PC-3 (cell line): ENCODE measurements at regions not wholly inside any gene's neighbourhood (a gene's known extent, or its start where the extent isn't known, plus 50 kb on each side); places are given as distances from the start of the nearest gene placed in this dataset.

Source experiments
- ATAC-seq: fragments of 200-7000 bp; cut with Tn5 transposase; 2 replicates; pipeline ENCODE4 v1.9.1; 2020; ENCODE audit warnings: mild to moderate bottlenecking, moderate library complexity
- BruUV-seq: library from RNA; stranded (reverse); fragments of 400-500 nt; replicated peaks from 2 replicates; lab custom pipeline; 2021; lab: Mats Ljungman, UMichigan
- CTCF ChIA-PET: fragments of 300-600 bp; sonication (Branson Sonifier 250); formaldehyde crosslinking; loops from one replicate; lab custom pipeline; 2022; ENCODE audit warnings: antibody characterized with exemption; lab: Charles Lee
- POLR2A ChIA-PET: fragments of 300-600 bp; sonication (Branson Sonifier 250); formaldehyde crosslinking; loops from one replicate; lab custom pipeline; 2022; ENCODE audit warnings: antibody characterized with exemption; ENCODE audit not compliant: unreplicated experiment; lab: Charles Lee
- DNase-seq: peaks from one replicate; pipeline ENCODE4 v3.0.0-alpha.2; 2015
- H2AFZ ChIP-seq: fragments of 300-600 bp; sonication (generic); 2 replicates; pipeline ENCODE4 v1.6.0; 2016; ENCODE audit warnings: antibody characterized with exemption, low read length
- H3F3A ChIP-seq: fragments of 300-600 bp; sonication (generic); one replicate; pipeline ENCODE4 v1.6.0; 2017; ENCODE audit warnings: antibody characterized with exemption, low read length, control low read depth, mild to moderate bottlenecking; ENCODE audit not compliant: unreplicated experiment
- H3K27ac ChIP-seq: fragments of 300-600 bp; sonication (generic); 2 replicates; pipeline ENCODE4 v1.5.1; 2016; ENCODE audit warnings: mild to moderate bottlenecking, low read length
- H3K27me3 ChIP-seq: fragments of 300-600 bp; sonication (generic); 2 replicates; pipeline ENCODE4 v1.6.1; 2016; ENCODE audit warnings: low read length, mixed read lengths
- H3K36me3 ChIP-seq: fragments of 300-600 bp; sonication (generic); 2 replicates; pipeline ENCODE4 v1.6.1; 2016; ENCODE audit warnings: low read depth, mixed run types, low read length, mixed read lengths
- H3K4me1 ChIP-seq: fragments of 300-600 bp; sonication (generic); 2 replicates; pipeline ENCODE4 v1.5.1; 2016; ENCODE audit warnings: low read length; ENCODE audit not compliant: insufficient read depth
- H3K4me2 ChIP-seq: fragments of 300-600 bp; sonication (generic); 2 replicates; pipeline ENCODE4 v1.6.0; 2016; ENCODE audit warnings: low read length
- H3K4me3 ChIP-seq: fragments of 300-600 bp; sonication (generic); 2 replicates; pipeline ENCODE4 v1.5.1; 2016; ENCODE audit warnings: mild to moderate bottlenecking, low read length, mixed read lengths
- H3K79me2 ChIP-seq: fragments of 300-600 bp; sonication (generic); 2 replicates; pipeline ENCODE4 v1.6.1; 2017; ENCODE audit warnings: low read length, mixed read lengths
- H3K9ac ChIP-seq: fragments of 300-600 bp; sonication (generic); 2 replicates; pipeline ENCODE4 v1.6.0; 2016; ENCODE audit warnings: mild to moderate bottlenecking, low read length
- H3K9me2 ChIP-seq: fragments of 300-600 bp; sonication (generic); replicated peaks from 2 replicates; pipeline ENCODE4 v1.6.1; 2016; ENCODE audit warnings: mixed run types, low read length, mixed read lengths
- H3K9me3 ChIP-seq: fragments of 300-600 bp; sonication (generic); 2 replicates; pipeline ENCODE4 v1.6.1; 2016; ENCODE audit warnings: low read length, mixed read lengths
- H4K20me1 ChIP-seq: fragments of 300-600 bp; sonication (generic); 2 replicates; pipeline ENCODE4 v1.6.1; 2016; ENCODE audit warnings: low read length, mixed read lengths
- EZH2 ChIP-seq: fragments of 300-600 bp; sonication (generic); IDR thresholded peaks from one replicate; pipeline ENCODE4 v1.6.1; 2017; ENCODE audit warnings: antibody characterized with exemption, mild to moderate bottlenecking, low read length; ENCODE audit not compliant: unreplicated experiment
- EZH2phosphoT487 ChIP-seq: fragments of 300-600 bp; sonication (generic); IDR thresholded peaks from 2 replicates; pipeline ENCODE4 v1.6.1; 2018; ENCODE audit warnings: mild to moderate bottlenecking, antibody characterized with exemption, low read length, borderline replicate concordance
- intact Hi-C: fragments of 100-400 bp; cut with micrococcal nuclease; formaldehyde crosslinking; loops from 2 replicates; pipeline ENCODE4 v1.9.0; 2023
- TF ChIP-seq, protein P1 (sequence below): fragments of 300-600 bp; sonication (generic); conservative IDR thresholded peaks from 2 replicates; pipeline ENCODE4 v1.5.1; 2017; ENCODE audit warnings: antibody characterized with exemption, low read depth, mild to moderate bottlenecking, low read length

DNA sequence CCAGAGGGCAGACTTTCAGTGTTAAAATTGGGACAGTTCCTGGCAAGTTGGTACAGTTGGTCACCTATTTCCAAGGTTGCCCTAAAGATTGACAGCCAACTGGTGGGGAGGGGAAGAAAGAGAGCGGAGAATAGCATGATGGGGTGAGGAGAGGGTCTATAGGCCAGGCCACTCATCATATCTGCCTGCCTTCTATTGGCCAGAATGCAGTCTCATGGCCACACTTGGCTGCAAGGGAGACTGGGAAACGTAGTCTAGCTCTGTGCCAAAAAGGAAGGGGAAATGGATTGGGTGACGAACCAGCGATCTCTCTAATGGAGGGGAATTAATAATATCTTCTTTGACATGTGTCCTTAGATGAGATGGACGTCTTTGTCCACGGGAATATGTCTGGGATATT is 197.4 kb upstream of the ATP6AP2 start:
- H3K27ac ChIP-seq: no peak overlapping the region
- no peaks in the 10 kb centered on the region for H4K20me1 ChIP-seq
- intact Hi-C loops: no loop called here
- no peaks in the 10 kb centered on the region for H3K36me3 ChIP-seq
- DNase-seq: no peak
- H2AFZ ChIP-seq: no peak overlapping the region
- no peak overlapping the region for H3K9ac ChIP-seq
- no peak overlapping the region for H3K4me2 ChIP-seq
- H3F3A ChIP-seq: no peaks in the 10 kb centered on the region
- no peak for ATAC-seq
- ChIA-PET CTCF (no interaction called here), POLR2A (no interaction called here)
- BruUV-seq: no TSS peak
- no peaks in the 10 kb centered on the region for H3K9me3 ChIP-seq
- H3K27me3 ChIP-seq: peaks cover 6% of the 10 kb centered on the region; the same call in 1 of the 2 replicates
- H3K4me3 ChIP-seq: no peak overlapping the region
- no peaks in the 10 kb centered on the region for H3K79me2 ChIP-seq
- TF ChIP-seq EZH2 (no peak), EZH2phosphoT487 (no peak)
- TF ChIP-seq, protein P1, sequence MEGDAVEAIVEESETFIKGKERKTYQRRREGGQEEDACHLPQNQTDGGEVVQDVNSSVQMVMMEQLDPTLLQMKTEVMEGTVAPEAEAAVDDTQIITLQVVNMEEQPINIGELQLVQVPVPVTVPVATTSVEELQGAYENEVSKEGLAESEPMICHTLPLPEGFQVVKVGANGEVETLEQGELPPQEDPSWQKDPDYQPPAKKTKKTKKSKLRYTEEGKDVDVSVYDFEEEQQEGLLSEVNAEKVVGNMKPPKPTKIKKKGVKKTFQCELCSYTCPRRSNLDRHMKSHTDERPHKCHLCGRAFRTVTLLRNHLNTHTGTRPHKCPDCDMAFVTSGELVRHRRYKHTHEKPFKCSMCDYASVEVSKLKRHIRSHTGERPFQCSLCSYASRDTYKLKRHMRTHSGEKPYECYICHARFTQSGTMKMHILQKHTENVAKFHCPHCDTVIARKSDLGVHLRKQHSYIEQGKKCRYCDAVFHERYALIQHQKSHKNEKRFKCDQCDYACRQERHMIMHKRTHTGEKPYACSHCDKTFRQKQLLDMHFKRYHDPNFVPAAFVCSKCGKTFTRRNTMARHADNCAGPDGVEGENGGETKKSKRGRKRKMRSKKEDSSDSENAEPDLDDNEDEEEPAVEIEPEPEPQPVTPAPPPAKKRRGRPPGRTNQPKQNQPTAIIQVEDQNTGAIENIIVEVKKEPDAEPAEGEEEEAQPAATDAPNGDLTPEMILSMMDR: no peak
- no peaks in the 10 kb centered on the region for H3K9me2 ChIP-seq
- H3K4me1 ChIP-seq: 0 out of 2 replicates have a peak, but pooled peaks cover 5% of the 10 kb centered on the region

DNA sequence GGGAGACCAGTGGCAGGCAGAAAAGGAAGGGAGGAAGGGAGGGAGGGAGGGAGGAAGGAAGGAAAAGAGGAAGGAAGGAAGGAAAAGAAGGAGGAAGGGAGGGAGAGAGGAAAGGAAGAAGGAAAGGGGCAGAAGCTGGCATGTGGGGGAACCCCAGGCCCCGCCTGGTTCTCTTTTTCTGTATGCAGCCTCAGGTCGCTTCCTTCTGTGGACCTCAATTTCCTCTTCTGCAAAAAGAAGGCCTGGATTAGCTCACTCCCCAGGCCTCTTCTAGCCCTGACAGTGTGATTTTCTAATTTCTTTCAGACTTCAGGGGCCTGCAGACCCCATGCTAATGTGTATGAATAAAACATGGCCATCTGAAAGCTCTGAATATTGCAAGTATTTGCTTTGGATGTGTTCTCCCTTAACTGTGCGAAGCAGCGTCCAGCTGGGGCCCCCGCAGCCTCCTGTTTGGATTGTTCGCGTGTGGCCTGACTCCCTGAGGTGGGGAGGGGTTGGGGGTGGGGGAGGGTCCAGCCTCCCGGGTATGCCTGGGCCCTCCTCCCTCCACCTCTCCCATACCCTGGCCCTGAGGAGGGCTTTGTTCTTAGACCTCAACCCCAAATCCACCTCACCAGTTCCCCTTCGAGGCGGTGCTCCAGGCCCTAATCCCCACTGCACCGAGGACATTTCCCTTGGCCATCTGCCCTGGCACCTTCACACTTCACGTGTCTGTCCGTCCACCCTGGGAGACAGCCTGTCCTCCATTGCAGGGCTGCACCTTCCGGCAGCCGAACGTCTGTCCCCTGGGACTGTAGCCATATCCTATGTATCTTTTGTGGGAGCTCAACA is 199.9 kb upstream of the ATP6AP2 start:
- no TSS peak for BruUV-seq
- Histone ChIP-seq H3K4me2 (no peak overlapping the region), H3K36me3 (no peaks in the 10 kb centered on the region), H4K20me1 (no peaks in the 10 kb centered on the region), H3K9me3 (no peaks in the 10 kb centered on the region), H3K4me3 (no peak overlapping the region), H3K9ac (no peak overlapping the region), H3F3A (no peaks in the 10 kb centered on the region), H3K79me2 (no peaks in the 10 kb centered on the region), H3K9me2 (no peaks in the 10 kb centered on the region), H3K27me3 (peaks cover 6% of the 10 kb centered on the region; the same call in 1 of the 2 replicates), H3K27ac (no peak overlapping the region), H3K4me1 (0 out of 2 replicates have a peak, but pooled peaks cover 3% of the 10 kb centered on the region), H2AFZ (no peak overlapping the region)
- TF ChIP-seq EZH2: no peak
- TF ChIP-seq, protein P1: no peak
- TF ChIP-seq EZH2phosphoT487: no peak
- CTCF ChIA-PET: no interaction called here
- intact Hi-C loops: no loop called here
- ATAC-seq (no peak), DNase-seq (no peak)
- POLR2A ChIA-PET: no interaction called here

DNA sequence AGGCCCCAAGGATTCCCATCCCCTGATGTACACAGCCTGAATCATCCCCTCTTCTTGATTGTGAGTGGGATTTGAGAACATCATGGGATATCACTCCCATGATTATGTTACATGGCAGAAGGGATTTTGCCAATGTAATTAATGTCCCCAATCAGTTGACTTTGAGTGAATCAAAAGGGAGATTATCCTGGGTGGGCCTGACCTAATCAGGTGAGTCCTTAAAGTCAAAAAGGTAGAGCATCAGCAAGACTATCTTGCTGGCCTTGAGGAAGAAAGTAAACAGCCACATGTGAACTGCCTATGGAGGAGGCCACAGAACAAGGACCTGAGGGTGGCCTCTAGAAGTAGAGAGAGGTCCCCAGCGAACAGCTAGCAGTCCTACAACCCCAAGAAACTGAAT is 203.1 kb upstream of the ATP6AP2 start:
- Histone ChIP-seq H3K36me3 (no peaks in the 10 kb centered on the region), H3K9ac (no peak overlapping the region), H2AFZ (no peak overlapping the region), H3K79me2 (no peaks in the 10 kb centered on the region), H3K4me3 (no peak overlapping the region), H3K4me2 (no peak overlapping the region), H3K27me3 (peaks cover 6% of the 10 kb centered on the region; the same call in 1 of the 2 replicates), H3K27ac (no peak overlapping the region), H3F3A (no peaks in the 10 kb centered on the region), H3K4me1 (no peaks in the 10 kb centered on the region), H4K20me1 (no peaks in the 10 kb centered on the region), H3K9me3 (no peaks in the 10 kb centered on the region), H3K9me2 (no peaks in the 10 kb centered on the region)
- ATAC-seq (no peak), DNase-seq (no peak)
- no TSS peak for BruUV-seq
- TF ChIP-seq EZH2 (no peak), EZH2phosphoT487 (no peak)
- TF ChIP-seq, protein P1: no peak
- ChIA-PET CTCF (no interaction called here), POLR2A (no interaction called here)
- intact Hi-C loops: no loop called here
